Muscle of back (tissue), 3 donors: ENCODE measurements at regions not wholly inside any gene's neighbourhood (a gene's known extent, or its start where the extent isn't known, plus 50 kb on each side); places are given as distances from the start of the nearest gene placed in this dataset.

Experiments used
- DNase-seq, 3 donors: peaks; one replicate each; pipeline versions ENCODE4 v3.0.0 to v3.0.0-alpha.2; 2013

DNA sequence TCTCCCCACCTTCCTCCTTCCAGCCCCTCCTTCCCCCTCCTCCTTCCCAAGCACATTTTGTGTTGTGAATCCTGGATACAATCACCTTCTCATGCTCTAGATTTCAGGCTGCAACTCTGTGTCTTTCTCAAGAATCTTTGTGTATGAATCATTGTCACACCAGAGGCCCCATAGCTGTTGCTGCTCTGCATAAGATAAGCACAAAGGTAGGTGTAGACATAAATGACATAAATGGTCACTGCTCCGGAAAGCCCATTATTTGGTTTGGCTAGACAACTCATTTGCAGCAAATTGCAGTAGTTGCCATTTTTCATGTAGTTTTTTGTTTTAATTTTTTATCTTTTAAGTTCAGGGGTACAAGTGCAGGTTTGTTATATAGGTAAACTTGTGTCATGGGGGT lies 216.3 kb upstream of the NRP1 start:
- DNase-seq, result no peak

DNA sequence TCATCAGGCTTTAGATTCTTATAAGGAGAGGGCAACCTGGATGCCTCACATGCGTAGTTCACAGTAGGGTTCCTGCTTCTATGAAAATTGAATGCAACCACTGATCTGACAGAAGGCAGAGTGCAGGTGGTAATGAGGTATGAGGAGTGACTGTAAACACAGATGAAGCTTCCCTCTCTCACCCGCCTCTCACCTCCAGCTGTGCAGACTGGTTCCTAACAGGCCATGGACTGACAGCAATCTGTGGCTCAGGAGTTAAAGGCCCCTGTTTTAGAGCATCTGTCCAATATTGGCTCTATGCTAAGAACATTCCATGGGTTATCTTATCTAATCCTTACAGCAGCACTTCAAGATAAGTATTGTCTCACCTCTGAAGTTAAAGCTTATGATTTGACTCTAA lies 213.5 kb upstream of the NRP1 start:
- no peak for DNase-seq

DNA sequence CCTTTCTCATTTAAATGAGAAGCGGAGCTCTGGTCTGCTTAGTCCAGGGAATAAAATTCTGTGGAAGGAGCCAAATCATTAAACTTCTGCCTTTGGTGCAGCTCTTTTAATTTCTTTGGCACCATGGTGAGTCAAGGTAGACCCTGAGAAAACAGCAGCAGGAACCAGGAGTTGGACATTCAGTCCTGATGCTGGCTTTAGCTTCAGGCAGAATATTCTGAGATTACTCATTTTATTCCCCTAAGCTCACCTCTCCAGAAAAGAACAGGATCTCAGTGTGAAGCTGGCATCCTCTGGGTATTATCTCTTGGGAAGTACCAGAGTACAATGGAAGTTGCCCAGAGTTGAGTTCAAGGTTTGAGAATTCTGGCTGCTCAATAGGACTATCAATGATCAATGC lies 211.6 kb upstream of the NRP1 start:
- no peak for DNase-seq

DNA sequence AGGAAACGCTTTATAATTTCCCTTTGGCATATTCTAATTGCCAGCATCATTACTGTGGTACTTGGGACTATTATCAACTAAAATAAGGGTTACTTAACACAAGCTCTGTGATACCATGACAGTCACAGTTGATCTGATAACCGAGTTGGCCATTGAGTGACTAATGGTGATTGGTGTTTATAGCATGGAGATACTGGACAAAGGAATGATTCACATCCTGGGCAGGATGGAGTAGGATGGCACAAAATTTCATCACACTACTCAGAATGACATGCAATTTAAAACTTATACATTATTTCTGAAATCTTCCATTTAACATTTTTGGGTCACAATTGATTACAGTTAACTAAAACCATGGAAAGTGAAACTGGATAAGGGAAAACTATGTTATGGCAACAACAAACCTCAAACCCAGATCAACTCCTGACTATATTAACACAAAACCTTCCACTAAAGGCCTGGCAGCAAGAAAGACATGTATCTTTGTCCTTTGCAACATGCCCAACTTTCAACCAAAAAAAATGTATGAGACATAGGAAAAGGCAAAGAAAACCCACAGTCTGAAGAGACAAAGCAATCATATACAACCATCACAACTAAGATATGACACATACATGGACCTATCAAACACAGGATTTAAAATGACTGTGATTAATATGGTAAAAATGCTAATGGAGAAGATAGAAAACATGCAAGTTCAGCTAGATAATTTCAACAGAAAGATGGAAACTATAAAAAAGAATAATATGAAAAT lies 208.5 kb upstream of the NRP1 start:
- no peak for DNase-seq

DNA sequence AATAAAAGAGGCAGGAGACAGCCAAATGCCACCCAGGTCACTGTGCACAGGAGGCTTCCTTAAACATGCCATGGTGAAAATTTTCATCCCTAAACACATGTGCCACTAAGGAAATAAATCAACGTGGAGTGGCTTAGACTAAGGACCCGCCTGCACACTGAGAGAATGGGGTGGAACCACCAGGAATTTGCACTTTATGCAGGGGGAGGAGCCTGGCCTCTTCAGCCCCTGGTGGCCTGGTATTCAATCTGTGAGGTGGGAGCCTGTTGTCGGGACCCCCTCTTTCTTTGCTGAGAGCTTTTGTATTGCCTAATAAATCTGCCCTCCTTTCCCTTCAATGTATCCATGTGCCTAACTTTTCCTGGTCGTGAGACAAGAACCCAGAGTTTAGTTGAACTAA lies 204.6 kb upstream of the NRP1 start:
- DNase-seq, result no peak

DNA sequence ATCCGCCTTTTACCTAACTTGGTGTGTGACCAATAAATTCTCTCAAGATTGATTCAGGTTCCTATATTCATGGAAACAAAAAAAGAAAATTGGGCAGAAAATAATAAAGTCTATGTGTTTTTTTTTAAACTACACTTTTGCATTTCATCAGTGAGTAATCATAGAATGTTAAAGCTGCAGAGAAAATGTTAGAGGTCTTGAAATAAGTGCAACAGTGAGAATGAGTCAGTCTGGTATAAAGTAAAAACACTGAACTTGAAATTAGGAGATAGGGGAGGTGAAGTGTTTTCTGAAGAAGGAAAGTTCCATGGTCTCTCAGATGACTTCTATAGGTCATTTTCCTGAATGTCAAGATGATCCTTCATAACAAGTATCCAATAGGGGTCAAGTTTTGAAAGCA lies 202.6 kb upstream of the NRP1 start:
- DNase-seq, result no peak

DNA sequence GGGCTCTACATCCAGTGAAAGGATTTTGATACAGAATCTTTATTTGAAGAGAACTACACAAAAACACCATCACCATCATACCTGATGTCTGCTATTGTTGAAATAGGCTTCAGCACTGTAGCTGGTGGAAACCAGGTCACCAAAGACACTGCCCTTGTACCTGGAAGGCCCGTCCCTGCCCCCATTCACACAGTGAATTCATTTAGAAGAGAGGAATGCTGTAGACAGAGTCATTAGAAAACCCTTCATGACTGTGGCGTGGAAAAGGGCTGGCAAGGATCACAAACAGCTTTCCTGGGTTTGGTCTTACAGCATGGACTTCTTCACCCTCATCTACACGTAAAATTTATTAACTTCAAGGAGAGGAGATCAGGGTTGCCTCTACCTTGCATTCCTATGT lies 202.0 kb upstream of the NRP1 start:
- DNase-seq, result no peak

DNA sequence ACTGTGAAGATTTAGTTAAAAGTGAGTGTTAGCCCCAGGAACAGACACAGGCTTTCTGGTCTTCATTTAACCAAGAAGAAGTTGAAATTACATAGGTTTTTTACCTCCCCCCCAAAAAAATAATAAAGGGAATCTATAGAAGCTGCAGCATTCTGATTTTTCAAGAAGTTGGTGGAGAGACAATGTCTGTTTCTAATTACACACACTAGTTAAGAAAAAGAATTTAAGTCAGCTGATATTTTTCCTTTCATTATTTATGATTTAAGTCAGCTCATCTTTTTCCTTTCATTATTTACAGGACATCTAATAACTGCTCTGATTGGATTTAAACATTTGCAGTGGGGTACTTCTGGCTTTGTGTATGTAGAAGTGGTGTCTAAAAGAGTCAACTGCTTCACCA lies 201.4 kb upstream of the NRP1 start:
- DNase-seq, result no peak

DNA sequence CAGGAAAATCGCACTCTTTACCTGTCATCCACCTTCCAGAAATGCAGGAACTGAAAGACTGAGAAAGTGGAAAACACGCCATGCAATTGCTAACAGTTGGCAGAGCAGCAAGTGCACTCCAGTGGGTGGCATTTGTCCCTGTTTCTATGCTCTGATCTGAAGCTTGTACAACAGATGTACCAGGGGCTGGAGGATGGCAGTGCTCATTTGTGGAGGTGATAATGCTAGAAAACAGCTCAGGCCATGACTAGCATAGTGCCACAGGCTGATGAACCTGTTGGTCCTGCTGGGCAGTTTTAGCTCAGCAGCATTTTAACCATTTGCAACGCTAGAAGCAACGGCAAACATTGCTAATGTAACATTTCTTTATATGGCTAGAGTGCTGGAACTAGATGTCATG lies 199.9 kb upstream of the NRP1 start:
- no peak for DNase-seq

DNA sequence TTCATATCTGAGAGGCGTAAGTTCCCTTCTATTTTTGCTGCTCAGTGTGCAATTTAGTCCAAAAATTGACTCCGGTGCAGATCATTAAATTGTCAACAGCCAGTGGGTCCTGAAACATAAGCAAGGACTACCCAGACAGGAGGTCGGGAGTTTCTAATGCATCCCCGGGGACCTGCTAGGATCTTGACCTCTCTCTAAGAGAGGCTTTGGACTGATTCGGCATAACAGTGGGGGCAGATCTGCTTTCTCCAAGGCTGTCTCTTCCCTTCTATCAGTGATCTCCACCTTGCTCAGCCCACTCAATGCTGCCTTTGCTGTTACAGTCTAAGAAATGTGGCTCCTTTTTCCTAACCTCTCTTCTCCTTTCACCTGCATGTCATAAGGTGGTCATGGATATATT lies 199.1 kb upstream of the NRP1 start:
- DNase-seq, result no peak

DNA sequence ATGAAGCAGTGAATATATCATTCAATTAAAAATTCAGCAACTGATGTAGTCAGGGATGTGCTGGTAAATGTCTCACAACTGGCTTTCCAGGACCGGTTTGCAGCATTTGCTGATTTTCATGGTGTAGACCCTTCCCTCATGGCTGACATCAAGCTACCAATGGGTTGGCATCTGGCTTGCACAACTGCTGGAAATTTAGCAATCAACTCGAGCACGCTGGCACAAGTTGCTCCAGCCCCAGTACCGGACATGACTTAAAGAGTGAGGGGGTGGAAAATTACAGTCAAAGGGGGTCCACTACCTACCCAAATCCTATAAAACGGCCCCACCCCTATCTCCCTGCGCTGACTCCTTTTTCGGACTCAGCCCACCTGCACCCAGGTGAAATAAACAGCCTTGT lies 198.4 kb upstream of the NRP1 start:
- DNase-seq, result no peak

DNA sequence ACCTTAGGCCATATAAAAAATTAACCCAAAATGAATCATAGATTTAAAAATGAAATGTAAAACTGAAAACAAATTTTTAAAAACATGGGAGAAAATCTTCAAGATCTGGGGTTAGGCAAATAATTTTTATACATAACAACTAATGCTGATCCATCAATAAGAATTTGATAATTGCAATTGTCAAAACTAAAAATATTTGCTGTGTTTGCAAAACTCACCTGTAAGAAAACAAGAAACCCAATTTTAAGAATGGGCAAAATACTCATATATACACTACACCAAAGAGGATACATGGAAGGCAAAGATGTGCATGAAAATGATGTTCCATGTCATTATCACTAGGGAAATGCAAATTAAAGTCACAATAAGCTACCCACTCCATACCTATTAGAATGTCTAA lies 194.8 kb upstream of the NRP1 start:
- DNase-seq, result no peak

DNA sequence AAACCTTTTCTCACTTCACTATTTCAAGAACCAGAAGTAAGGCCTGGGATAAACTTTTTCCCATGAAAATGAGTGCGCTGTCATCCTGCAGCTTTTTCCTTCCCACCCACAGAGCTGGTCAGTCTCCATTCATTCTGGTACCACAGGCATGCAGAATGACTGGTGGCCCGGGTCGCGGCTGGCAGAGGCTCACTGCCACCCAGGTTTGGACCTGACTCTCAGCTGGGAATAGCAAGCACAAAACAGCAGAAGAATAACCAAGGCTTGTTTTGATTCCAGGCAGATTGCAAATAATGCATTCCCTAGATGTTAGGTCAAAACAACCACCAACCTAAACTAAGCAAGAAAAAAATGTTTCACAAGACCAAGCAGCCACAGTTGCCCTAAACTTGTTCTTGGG lies 190.5 kb upstream of the NRP1 start:
- DNase-seq, result no peak

DNA sequence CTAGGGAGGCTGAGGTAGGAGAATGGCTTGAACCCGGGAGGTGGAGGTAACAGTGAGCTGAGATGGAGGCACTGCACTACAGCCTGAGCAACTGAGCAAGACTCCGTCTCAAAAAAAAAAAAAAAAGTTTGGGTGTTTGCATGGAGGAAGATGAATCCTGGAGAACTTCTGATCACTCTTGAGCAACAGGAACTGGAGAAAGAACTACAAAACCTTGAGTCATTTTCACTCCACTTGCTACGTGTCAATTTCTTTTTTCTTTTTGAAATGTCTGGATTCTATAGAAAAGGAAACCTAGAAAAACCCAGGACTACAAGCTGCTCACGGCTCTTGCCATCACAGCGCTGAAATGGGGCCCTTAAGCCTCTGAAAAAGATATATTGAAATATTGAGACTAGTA lies 189.6 kb upstream of the NRP1 start:
- no peak for DNase-seq

DNA sequence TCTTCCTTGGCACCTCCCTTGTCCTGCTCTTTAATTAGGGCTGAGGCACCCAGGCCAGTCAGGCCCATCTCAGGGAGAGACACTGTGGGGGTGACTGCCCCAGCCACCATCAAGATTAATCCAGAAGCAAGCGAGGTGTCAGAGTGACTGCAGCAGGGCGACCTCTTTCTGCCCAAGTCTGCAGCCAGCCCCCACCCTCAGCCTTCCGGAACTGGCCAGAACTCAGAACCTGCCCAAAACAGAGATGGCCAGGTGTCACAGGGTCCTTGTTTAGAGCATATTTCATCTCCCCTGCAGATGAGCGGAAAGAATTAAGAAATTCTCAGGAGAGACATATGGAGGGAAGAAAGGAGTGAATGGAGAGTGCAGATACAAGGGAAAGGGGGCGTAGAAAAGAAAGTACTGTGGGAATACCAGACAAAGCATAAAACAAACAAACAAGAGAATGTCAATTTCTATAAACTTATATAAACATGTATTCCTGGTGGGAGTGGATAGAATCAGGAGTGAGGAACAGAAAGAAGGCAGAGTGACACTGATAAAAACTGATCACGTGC lies 188.8 kb upstream of the NRP1 start:
- DNase-seq, result no peak

DNA sequence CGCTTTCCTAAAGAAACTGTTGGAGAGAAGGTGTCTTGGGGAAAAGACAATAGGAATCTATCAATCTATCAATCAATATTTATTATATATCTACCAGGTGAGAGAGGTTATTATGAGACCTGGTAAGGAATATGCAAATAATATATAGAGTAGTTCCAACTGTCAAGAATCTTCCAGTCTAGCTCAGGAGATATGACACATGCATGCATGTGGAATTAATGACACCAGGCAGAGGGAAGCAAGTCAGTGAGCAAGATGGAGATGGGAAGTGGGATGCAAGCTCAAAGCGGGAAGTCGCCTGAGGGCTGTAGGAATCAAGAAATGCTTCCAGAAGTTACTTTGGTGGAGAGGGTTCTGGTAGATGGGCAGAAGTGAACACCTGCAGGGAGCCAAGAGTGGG lies 187.4 kb upstream of the NRP1 start:
- DNase-seq, result no peak

DNA sequence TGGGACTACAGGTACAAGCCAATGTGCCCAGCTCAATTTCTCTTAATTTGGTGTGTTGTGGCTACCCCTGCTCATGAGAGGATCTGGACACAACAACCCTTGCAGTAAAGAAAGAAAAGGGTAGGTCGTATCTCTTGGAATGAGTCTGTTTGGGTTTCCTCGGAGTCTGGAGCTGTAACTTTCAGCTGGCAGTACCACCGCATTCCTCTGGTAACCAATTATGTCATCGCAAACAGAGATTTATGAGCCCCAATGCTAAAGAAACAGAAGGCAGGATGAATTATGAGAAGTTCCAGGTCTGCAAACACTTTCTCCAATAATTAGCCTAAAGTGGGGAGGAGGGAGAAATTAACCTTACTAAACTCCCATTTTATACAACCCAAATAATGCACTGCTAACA lies 186.6 kb upstream of the NRP1 start:
- no peak for DNase-seq

DNA sequence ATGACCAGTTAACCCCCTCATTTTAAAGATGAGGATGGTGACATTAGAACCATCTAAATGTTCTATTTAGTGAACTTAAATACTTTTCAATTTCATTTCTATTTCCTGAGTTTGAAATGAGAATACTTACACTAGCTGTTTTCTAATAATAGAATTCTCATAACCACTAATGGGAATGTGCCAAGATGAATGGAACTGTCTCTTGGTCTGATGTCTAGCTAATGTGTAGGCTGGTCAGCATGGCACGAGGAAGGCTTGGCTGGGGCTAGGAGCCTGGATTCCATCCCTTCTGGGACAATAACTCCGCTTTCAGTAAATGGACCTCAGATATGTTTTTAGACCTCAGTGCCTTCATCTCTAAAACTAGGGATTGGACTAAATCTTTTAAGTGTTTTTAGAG lies 185.8 kb upstream of the NRP1 start:
- DNase-seq, result no peak

DNA sequence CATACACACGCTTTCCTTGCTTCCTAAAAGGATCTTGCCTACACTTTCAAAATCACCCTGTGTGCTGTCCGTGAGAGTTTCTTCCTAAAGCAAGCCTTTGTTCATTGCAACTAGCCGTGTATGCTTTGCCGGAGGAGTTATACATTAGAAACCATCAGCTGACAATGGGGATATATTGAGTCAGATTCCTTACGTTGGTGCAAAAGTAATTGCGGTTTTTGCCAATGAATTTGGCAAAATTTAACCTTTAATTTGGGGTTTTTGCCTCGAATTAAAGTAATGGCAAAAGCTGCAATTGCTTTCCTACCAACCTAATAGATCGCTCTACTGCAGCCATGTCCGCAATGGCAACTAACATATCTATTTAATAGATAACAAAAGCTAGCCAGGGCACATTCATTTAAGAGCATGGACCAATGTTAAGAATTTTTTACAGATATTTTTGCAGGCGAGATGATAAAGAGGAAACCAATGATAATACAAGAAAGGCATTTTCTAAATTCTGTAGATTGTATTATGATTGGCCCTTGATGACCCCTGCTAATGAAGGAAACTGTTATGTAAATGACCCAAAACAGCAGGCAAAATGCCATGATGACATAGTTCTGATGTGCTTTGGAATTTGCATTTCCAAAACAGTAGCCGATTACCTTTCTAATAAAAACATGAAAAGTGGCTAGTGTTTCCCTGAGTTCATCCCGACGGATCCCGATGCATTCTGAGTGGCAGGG lies 184.8 kb upstream of the NRP1 start:
- DNase-seq, result no peak

DNA sequence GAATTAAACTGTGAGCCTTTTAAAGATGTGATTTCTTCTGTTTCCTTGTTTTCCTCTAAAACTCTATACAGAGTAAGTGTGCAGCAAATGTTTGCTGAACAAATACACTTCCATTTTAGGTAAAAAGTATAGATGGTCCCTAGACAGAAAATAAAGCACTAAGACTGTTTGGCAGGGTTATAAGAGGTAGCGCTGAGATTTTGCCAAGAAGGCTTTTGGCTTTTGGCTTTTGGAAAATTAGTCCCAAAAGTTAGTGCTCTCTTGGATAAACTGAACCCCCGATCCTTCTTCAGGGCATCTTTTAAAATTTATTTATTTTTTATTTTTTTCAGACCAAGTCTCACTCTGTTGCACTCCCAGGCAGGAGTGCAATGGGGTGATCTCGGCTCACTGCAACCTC lies 175.7 kb upstream of the NRP1 start:
- peak in 1 of 3 donors; percentile 39 for DNase-seq

DNA sequence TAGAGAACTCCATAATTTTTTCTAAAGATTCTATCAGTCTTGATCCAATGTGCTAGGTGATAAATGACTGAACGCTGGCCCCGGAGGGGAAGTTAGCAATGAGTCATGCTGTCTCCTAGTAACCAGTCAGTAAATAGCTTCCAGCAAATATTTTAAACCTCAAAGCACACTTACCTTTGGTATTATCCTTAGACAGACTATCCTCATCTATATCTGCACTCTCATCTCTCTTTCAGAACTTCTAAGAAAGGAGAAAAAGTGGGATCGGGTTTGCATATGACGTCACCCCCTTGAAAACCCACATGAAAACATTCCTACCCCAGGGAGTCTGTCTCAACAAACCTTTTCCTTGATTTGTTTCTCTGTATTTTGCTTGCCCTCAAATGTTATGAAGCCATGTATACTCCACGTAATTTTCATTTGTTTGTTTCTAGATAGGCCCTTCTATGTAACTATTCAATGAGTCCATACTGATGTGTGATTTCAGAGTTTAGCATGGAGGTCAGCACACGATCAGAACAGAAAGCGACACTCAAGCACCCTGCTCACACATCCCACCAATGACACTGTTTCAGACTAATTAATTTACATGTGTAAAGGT lies 174.9 kb upstream of the NRP1 start:
- DNase-seq, result peak; percentile 76 to 86 (median 79)

DNA sequence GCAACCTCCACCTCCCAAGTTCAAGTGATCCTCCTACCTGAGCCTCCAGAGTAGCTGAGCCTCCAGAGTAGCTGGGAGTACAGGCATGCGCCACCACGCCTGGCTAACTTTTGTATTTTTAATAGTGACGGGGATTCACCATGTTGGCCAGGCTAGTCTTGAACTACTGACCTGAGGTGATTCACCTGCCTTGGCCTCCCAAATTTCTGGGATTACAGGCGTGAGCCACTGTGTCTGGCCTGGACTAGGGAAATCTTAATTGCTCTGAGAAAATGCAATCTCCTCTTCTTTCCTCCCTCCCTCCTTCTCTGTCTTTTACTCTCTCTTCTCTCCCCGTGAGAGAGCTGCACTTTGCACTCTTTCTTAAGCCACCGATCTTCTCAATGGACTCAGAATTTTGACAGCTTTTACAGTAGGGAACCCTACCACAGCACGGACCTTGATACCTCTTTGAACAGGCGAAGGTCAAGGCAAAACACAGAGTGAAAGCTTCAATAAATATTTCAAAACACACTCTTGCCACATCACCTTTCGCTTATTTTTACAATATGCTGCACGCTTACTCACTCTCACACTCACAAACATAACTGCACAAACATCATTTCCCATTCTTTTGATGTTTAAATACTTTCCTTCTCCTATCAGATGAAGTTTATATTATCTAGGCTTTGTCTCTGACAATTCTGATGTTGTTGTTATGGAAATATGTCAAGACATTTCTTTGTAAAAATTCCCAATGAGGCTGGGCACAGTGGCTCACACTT lies 173.4 kb upstream of the NRP1 start:
- no peak for DNase-seq
